Thymus (tissue), 11 donors: ENCODE measurements at regions not wholly inside any gene's neighbourhood (a gene's known extent, or its start where the extent isn't known, plus 50 kb on each side); places are given as distances from the start of the nearest gene placed in this dataset.
A peak's percentile ranks its signal among the peaks of the same experiment; 100 is the strongest.

ENCODE experiments used
- DNase-seq, 9 donors: peaks; one replicate each; pipeline ENCODE4 v3.0.0-alpha.2; 2013; ENCODE audit warnings: low spot score in 9 of 9, low read depth in 6 of 9, missing footprints in 1 of 9
- H3K27ac ChIP-seq, 2 donors: one replicate each; pipeline ENCODE4 v1.5.1; 2013; ENCODE audit warnings: control low read depth in 1 of 2, low read depth in 1 of 2, low read length in 1 of 2, mild to moderate bottlenecking in 1 of 2, moderate library complexity in 1 of 2
- H3K27me3 ChIP-seq, 2 donors: one replicate each; pipeline ENCODE4 v1.5.1; 2013; ENCODE audit warnings: low read length in 1 of 2; ENCODE audit not compliant: control insufficient read depth in 2 of 2, insufficient read depth in 1 of 2
- H3K36me3 ChIP-seq, 2 donors: one replicate each; pipeline ENCODE4 v1.5.1; 2013; ENCODE audit warnings: low read length in 1 of 2, mild to moderate bottlenecking in 1 of 2, moderate library complexity in 1 of 2; ENCODE audit not compliant: control insufficient read depth in 2 of 2, insufficient read depth in 2 of 2
- H3K4me1 ChIP-seq, 2 donors: one replicate each; pipeline ENCODE4 v1.5.1; 2013; ENCODE audit warnings: low read length in 2 of 2; ENCODE audit not compliant: control insufficient read depth in 2 of 2, insufficient read depth in 2 of 2
- H3K4me3 ChIP-seq, 2 donors: one replicate each; pipeline ENCODE4 v1.5.1; 2013; ENCODE audit warnings: low read length in 2 of 2, control low read depth in 1 of 2, mild to moderate bottlenecking in 1 of 2
- H3K9me3 ChIP-seq, 2 donors: one replicate each; pipeline ENCODE4 v1.5.1; 2013; ENCODE audit warnings: low read length in 1 of 2, mild to moderate bottlenecking in 1 of 2; ENCODE audit not compliant: control insufficient read depth in 2 of 2, insufficient read depth in 1 of 2
- WGBS: extraction: QIAGEN DNeasy Blood & Tissue Kit; methylation state at CpG from one replicate; pipeline ENCODE4 v1.1.7; 2013; 5-methylcytosine and 5-hydroxymethylcytosine counted together
- donor health status: healthy.

- 95% methylated on average over 5 of the region's 5 CpGs for WGBS
- H3K27me3 ChIP-seq = no peaks in the 10 kb centered on the region
- no peak for DNase-seq
- H3K9me3 ChIP-seq = no peaks in the 10 kb centered on the region
- no peaks in the 10 kb centered on the region for H3K36me3 ChIP-seq
- no peaks in the 10 kb centered on the region for H3K4me1 ChIP-seq
- H3K27ac ChIP-seq = no peak overlapping the region
- no peak overlapping the region for H3K4me3 ChIP-seq
Measured at GRCh38 chr2:40043641-40044040, 264.6 kb upstream of the THUMPD2 start.

GRCh38 chr2:40043191-40043590, 264.1 kb upstream of the THUMPD2 start:
- H3K9me3 ChIP-seq = no peaks in the 10 kb centered on the region
- no peak overlapping the region for H3K27ac ChIP-seq
- no peaks in the 10 kb centered on the region for H3K4me1 ChIP-seq
- WGBS = 96% methylated on average over 4 of the region's 4 CpGs
- no peak overlapping the region for H3K4me3 ChIP-seq
- no peaks in the 10 kb centered on the region for H3K27me3 ChIP-seq
- no peak for DNase-seq
- no peaks in the 10 kb centered on the region for H3K36me3 ChIP-seq

DNA sequence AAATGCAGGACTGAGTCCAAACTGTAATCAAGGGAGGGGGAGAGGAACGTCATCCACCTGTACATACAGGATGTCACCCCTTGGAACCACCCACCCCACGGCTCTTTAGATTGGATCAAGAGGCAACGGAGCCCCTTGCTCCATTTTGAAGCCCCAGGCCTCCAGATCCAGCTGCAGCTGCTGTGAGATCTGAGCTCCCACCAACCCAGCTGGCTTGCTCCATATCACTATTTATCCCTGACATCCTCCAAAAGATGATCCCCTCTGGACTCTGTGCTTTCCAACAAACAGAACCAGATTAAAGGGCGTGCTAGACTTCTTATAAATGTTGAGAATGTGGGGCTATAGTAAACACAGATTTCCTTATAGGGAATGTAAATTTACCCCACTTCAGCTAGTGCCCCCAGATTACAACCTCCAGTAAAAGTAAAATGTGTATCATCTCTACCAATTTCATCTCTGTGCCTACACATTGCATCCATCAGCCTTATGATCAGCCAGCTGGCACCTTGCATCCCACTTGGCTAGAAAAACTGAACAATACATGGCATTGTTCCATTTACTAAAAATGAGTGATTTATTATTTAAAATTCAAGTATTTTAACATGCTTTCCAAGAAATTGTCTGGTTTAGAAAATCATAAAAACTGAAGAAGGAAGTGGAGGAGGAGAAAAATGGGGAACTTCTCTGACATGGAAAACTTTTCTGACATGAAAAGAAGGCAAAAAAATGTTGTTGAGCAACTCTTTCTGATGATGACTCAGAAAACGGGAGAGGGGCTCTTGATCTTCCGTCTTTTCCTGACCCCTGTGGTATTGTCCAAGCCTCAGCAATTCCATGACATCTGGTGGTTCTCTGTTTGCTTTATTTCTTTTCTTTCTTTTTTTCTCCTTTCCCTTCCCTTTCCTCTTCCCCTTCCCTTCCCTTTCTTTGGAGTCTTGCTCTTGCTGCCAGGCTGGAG, 262.6 kb upstream of the THUMPD2 start:
- Histone ChIP-seq H3K36me3 (no peaks in the 10 kb centered on the region), H3K27ac (no peak overlapping the region), H3K27me3 (no peaks in the 10 kb centered on the region), H3K9me3 (no peaks in the 10 kb centered on the region), H3K4me3 (no peak overlapping the region), H3K4me1 (peaks cover 0 to 3% of the 10 kb centered on the region in 2 donors)
- 91% methylated on average over 6 of the region's 6 CpGs for WGBS
- no peak for DNase-seq

DNA sequence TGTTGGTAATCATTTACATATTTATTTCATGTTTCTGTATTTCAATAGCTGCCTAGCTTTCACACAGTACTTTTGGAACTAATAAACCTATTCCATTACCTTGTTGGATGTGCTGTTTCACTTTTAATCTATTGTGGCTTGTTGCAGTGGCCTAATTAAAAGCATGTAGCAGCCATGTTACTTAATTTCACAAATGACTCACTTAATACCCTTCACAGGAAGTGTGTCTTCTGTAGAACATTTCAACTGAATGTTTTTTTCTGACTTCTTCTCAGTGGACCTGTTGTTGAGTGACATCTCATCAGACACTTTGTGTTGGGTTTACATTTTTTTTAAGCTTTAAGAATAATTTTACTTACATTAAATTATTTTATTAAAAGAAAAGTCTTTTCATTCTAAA, 260.5 kb upstream of the THUMPD2 start:
- peaks cover 0 to 4% of the 10 kb centered on the region in 2 donors for H3K9me3 ChIP-seq
- no peak overlapping the region for H3K27ac ChIP-seq
- H3K4me1 ChIP-seq = peaks cover 0 to 3% of the 10 kb centered on the region in 2 donors
- no peaks in the 10 kb centered on the region for H3K36me3 ChIP-seq
- peak in 1 of 9 donors; percentile 14 for DNase-seq
- no peaks in the 10 kb centered on the region for H3K27me3 ChIP-seq
- H3K4me3 ChIP-seq = no peak overlapping the region

- 98% methylated on average over 4 of the region's 4 CpGs for WGBS
- Histone ChIP-seq H3K9me3 (peaks cover 0 to 11% of the 10 kb centered on the region in 2 donors), H3K27me3 (no peaks in the 10 kb centered on the region), H3K27ac (no peak overlapping the region), H3K4me3 (no peak overlapping the region), H3K36me3 (no peaks in the 10 kb centered on the region), H3K4me1 (peaks cover 0 to 3% of the 10 kb centered on the region in 2 donors)
- no peak for DNase-seq
Measured at GRCh38 chr2:40038646-40039045, 259.6 kb upstream of the THUMPD2 start.

DNA sequence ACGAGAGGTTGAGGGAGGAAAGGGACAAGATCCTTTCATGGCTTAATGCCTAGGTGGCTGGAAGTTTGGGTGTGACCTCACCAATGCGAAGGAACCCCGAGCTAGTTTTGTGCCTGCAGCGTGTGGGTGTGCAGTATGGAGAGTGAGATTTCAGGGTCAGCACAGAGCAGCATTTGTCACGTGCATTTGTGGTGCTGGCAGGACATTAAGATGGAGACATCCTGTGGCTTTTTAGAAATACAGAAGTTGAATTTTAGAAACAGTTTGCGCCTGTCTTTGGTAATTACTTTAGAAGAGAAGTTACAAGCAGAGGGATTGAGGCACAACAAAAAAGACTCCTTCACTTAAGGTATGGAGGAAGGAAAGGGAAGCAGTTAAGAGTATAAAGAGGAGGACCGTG, 258.2 kb upstream of the THUMPD2 start:
- H3K9me3 ChIP-seq = peaks cover 0 to 13% of the 10 kb centered on the region in 2 donors
- peaks cover 0 to 3% of the 10 kb centered on the region in 2 donors for H3K4me1 ChIP-seq
- H3K36me3 ChIP-seq = no peaks in the 10 kb centered on the region
- no peak for DNase-seq
- H3K4me3 ChIP-seq = no peak overlapping the region
- H3K27ac ChIP-seq = no peak overlapping the region
- H3K27me3 ChIP-seq = no peaks in the 10 kb centered on the region
- 51% methylated on average over 7 of the region's 7 CpGs for WGBS

DNA sequence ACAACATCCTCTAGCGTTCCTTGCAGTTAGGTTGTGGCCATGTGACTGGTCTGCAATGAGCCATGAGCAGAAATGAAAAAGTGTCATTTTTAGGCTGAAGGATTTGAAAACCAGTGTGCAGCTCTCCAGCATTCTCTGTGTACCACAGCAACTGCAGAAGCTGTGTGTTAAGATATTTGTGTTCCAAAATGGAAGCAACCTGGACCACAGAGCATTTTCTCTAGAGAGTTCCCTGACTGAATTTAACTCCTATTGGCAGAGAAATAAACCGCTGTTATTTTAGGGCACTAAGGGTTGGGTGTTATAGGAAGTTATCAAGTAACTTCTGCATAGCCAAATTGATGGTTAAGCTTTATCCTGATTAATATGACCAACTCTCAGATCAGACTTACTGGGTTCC, 257.2 kb upstream of the THUMPD2 start:
- Histone ChIP-seq H3K4me3 (no peak overlapping the region), H3K9me3 (peaks cover 0 to 13% of the 10 kb centered on the region in 2 donors), H3K27me3 (no peaks in the 10 kb centered on the region), H3K27ac (no peak overlapping the region), H3K36me3 (no peaks in the 10 kb centered on the region), H3K4me1 (peaks cover 0 to 3% of the 10 kb centered on the region in 2 donors)
- WGBS = 91% methylated on average over 2 of the region's 2 CpGs
- no peak for DNase-seq

GRCh38 chr2:40034801-40035200, 255.7 kb upstream of the THUMPD2 start:
- no peak for DNase-seq
- Histone ChIP-seq H3K4me1 (peaks cover 0 to 3% of the 10 kb centered on the region in 2 donors), H3K4me3 (no peak overlapping the region), H3K9me3 (peaks cover 0 to 13% of the 10 kb centered on the region in 2 donors), H3K27me3 (no peaks in the 10 kb centered on the region), H3K27ac (no peak overlapping the region), H3K36me3 (no peaks in the 10 kb centered on the region)

GRCh38 chr2:40034198-40034597, 255.1 kb upstream of the THUMPD2 start:
- Histone ChIP-seq H3K27ac (no peak overlapping the region), H3K4me3 (no peak overlapping the region), H3K36me3 (no peaks in the 10 kb centered on the region)

More at GRCh38 chr2:40034198-40034597, 255.1 kb upstream of the THUMPD2 start:
- no peak for DNase-seq
- Histone ChIP-seq H3K9me3 (peaks cover 0 to 13% of the 10 kb centered on the region in 2 donors), H3K4me1 (peaks cover under 1 to 4% of the 10 kb centered on the region in 2 donors), H3K27me3 (no peaks in the 10 kb centered on the region)
- WGBS = 95% methylated on average over 3 of the region's 3 CpGs
